ENCODE measurements at regions not wholly inside any gene's neighbourhood (a gene's known extent, or its start where the extent isn't known, plus 50 kb on each side); places are given as distances from the start of the nearest gene placed in this dataset.

DNA sequence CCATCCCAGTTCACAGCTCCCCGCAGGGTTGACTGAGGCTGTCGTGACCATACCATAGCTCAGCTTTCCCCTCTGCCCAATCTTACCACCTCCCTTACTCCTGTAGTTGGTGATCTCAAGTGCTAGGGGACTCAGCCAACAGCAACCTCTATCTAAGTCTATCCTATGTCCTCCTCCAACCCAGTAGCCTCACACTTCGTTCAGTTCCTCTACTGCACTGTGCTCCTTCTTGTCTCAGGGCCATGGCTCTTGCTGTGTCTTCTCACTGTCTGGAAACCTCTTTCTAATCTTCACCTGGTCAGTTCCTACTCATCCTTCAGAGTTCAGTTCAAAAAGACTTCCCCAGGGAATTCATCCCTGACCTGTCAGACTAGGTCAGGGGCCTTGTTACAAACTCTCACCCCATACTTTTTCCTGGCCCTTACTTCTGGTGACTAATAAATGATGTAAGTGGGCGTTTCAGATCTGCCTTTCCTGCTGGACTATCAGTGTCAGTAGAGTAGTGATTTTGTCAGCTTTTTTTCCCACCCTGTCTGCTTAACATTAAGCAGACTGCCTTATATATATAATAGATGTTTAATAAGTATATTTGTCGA, 53.6 kb upstream of the NR3C1 start (continued):
- TF ChIP-seq, protein P1, sequence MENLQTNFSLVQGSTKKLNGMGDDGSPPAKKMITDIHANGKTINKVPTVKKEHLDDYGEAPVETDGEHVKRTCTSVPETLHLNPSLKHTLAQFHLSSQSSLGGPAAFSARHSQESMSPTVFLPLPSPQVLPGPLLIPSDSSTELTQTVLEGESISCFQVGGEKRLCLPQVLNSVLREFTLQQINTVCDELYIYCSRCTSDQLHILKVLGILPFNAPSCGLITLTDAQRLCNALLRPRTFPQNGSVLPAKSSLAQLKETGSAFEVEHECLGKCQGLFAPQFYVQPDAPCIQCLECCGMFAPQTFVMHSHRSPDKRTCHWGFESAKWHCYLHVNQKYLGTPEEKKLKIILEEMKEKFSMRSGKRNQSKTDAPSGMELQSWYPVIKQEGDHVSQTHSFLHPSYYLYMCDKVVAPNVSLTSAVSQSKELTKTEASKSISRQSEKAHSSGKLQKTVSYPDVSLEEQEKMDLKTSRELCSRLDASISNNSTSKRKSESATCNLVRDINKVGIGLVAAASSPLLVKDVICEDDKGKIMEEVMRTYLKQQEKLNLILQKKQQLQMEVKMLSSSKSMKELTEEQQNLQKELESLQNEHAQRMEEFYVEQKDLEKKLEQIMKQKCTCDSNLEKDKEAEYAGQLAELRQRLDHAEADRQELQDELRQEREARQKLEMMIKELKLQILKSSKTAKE (CRISPR knock-in tag; IDR thresholded peaks at IDR 0.05; ENCODE audit: borderline replicate concordance), result no peak
- TF ChIP-seq, protein P2, sequence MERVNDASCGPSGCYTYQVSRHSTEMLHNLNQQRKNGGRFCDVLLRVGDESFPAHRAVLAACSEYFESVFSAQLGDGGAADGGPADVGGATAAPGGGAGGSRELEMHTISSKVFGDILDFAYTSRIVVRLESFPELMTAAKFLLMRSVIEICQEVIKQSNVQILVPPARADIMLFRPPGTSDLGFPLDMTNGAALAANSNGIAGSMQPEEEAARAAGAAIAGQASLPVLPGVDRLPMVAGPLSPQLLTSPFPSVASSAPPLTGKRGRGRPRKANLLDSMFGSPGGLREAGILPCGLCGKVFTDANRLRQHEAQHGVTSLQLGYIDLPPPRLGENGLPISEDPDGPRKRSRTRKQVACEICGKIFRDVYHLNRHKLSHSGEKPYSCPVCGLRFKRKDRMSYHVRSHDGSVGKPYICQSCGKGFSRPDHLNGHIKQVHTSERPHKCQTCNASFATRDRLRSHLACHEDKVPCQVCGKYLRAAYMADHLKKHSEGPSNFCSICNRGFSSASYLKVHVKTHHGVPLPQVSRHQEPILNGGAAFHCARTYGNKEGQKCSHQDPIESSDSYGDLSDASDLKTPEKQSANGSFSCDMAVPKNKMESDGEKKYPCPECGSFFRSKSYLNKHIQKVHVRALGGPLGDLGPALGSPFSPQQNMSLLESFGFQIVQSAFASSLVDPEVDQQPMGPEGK (CRISPR knock-in tag; IDR thresholded peaks at IDR 0.05), result no peak

GRCh38 chr5:143454936-143455516, 51.5 kb upstream of the NR3C1 start:
- Histone ChIP-seq H3K27me3 (ENCODE audit: control insufficient read depth in 1 of 2, insufficient read depth in 2 of 2, low read length in 2 of 2) (no peaks in the 10 kb centered on the region), H2AFZ (ENCODE audit: low read length) (no peak overlapping the region), H3K4me3 (replicated peaks in 1 of 3; ENCODE audit: insufficient read depth in 1 of 3, low read depth in 2 of 3, low read length in 3 of 3) (no peak overlapping the region), H3K4me1 (ENCODE audit: insufficient read depth, low read length) (no peaks in the 10 kb centered on the region), H3K4me2 (ENCODE audit: low read depth, low read length) (no peak overlapping the region), H3K9ac (ENCODE audit: insufficient read depth, low read depth, low read length) (no peak overlapping the region), H3K27ac (ENCODE audit: extremely low read length, insufficient read depth, low read length) (no peak overlapping the region), H3K79me2 (ENCODE audit: insufficient read depth, low read length) (no peaks in the 10 kb centered on the region), H3K9me3 (ENCODE audit: low read length) (no peaks in the 10 kb centered on the region), H4K20me1 (ENCODE audit: insufficient read depth, low read length) (no peaks in the 10 kb centered on the region), H3K36me3 (replicated peaks in 1 of 2; ENCODE audit: control insufficient read depth in 1 of 2, insufficient read depth in 2 of 2, low read length in 2 of 2) (no peaks in the 10 kb centered on the region)
- TF ChIP-seq ZSCAN20 (CRISPR knock-in tag; IDR thresholded peaks at IDR 0.05; ENCODE audit: borderline replicate concordance), result no peak
- TF ChIP-seq HNRNPH1 (optimal IDR thresholded peaks at IDR 0.05; ENCODE audit: low read depth, low read length), result no peak
- no peak for TF ChIP-seq NR3C1 (CRISPR knock-in tag; IDR thresholded peaks at IDR 0.05)
- TF ChIP-seq MAFG (CRISPR knock-in tag; IDR thresholded peaks at IDR 0.05), result no peak
- no peak for TF ChIP-seq HMG20A (CRISPR knock-in tag; IDR thresholded peaks at IDR 0.05; ENCODE audit: borderline replicate concordance)
- TF ChIP-seq PAWR (CRISPR knock-in tag; IDR thresholded peaks at IDR 0.05; ENCODE audit: borderline replicate concordance), result no peak
- TF ChIP-seq RORA (CRISPR knock-in tag; IDR thresholded peaks at IDR 0.05), result no peak
- TF ChIP-seq PHF21A (CRISPR knock-in tag; IDR thresholded peaks at IDR 0.05), result no peak
- TF ChIP-seq SMARCE1 (IDR thresholded peaks at IDR 0.05; ENCODE audit: borderline replicate concordance), result no peak
- TF ChIP-seq HNRNPL (IDR thresholded peaks at IDR 0.05; ENCODE audit: low read depth, low read length), result no peak
- TF ChIP-seq MLLT10 (CRISPR knock-in tag; IDR thresholded peaks at IDR 0.05), result no peak
- no peak for TF ChIP-seq ZBTB8A (CRISPR knock-in tag; IDR thresholded peaks at IDR 0.05; ENCODE audit: borderline replicate concordance, low read depth)
- TF ChIP-seq PHB2 (IDR thresholded peaks at IDR 0.05; ENCODE audit: partially characterized antibody), result no peak
- no peak for TF ChIP-seq CREB3 (CRISPR knock-in tag; IDR thresholded peaks at IDR 0.05)
- no peak for TF ChIP-seq POLR2A (IDR thresholded peaks at IDR 0.05; ENCODE audit: insufficient read depth in 1 of 2, low read depth in 2 of 2, low read length in 2 of 2)
- FAIRE-seq (no peak), ATAC-seq (no peak), DNase-seq (ENCODE audit: low spot score) (no peak)
- intact Hi-C loops (cut with micrococcal nuclease; ENCODE audit: unreplicated experiment), result no loop called here
- BruUV-seq (replicated peaks), result no TSS peak
- 57% methylated on average over 6 of the region's 6 CpGs for WGBS (ENCODE audit: low lambda C conversion rate)
- ChIA-PET POLR2A (no interaction called here), CTCF (ENCODE audit: low intra/inter-chr PET ratio, low total read pairs) (no interaction called here)
- in situ Hi-C loops (cut with HindIII; ENCODE audit: extremely low pct_ligation_motif_present, low pct_unique_long_range_greater_than_20kb), result no loop called here

Data from HepG2 (cell line).